Aorta (tissue), 5 donors: ENCODE measurements at regions not wholly inside any gene's neighbourhood (a gene's known extent, or its start where the extent isn't known, plus 50 kb on each side); places are given as distances from the start of the nearest gene placed in this dataset.

Source experiments
- ATAC-seq: fragments of 200-7000 bp; cut with Tn5 transposase; one replicate; pipeline ENCODE4 v1.9.1; 2022; ENCODE audit warnings: moderate library complexity; ENCODE audit not compliant: low FRiP score
- DNase-seq, 2 donors: peaks; one replicate each; pipeline ENCODE4 v3.0.0-alpha.2; 2020
- H3K27ac ChIP-seq, 2 donors: one replicate each; pipeline ENCODE4 v1.5.1; 2013; ENCODE audit warnings: low read length in 2 of 2, mild to moderate bottlenecking in 2 of 2, moderate library complexity in 2 of 2, control low read depth in 1 of 2, inconsistent platforms in 1 of 2, low read depth in 1 of 2
- H3K27me3 ChIP-seq, 2 donors: one replicate each; pipeline ENCODE4 v1.6.1; 2013; ENCODE audit warnings: control low read depth in 1 of 2, low read length in 1 of 2, mild to moderate bottlenecking in 1 of 2, moderate library complexity in 1 of 2; ENCODE audit not compliant: insufficient read depth in 2 of 2, control insufficient read depth in 1 of 2
- H3K36me3 ChIP-seq, 2 donors: one replicate each; pipeline ENCODE4 v1.6.1; 2013; ENCODE audit warnings: control low read depth in 1 of 2, low read length in 1 of 2, mild to moderate bottlenecking in 1 of 2; ENCODE audit not compliant: insufficient read depth in 2 of 2, control insufficient read depth in 1 of 2
- H3K4me1 ChIP-seq, 2 donors: one replicate each; pipeline ENCODE4 v1.6.1; 2013; ENCODE audit warnings: low read length in 2 of 2, control low read depth in 1 of 2, mild to moderate bottlenecking in 1 of 2, moderate library complexity in 1 of 2; ENCODE audit not compliant: insufficient read depth in 2 of 2, control insufficient read depth in 1 of 2
- H3K4me3 ChIP-seq, 2 donors: one replicate each; pipeline ENCODE4 v1.5.1; 2013; ENCODE audit warnings: low read length in 2 of 2, control low read depth in 1 of 2, mild to moderate bottlenecking in 1 of 2
- H3K9me3 ChIP-seq: one replicate; pipeline ENCODE4 v1.6.1; 2013; ENCODE audit warnings: mild to moderate bottlenecking, low read length; ENCODE audit not compliant: control insufficient read depth
- WGBS, 2 donors: extraction: QIAGEN DNeasy Blood & Tissue Kit; methylation state at CpG; one replicate each; pipeline ENCODE4 v1.1.7; 2013; 5-methylcytosine and 5-hydroxymethylcytosine counted together
- intact Hi-C, 2 donors: fragments of 100-400 bp; cut with DNase I; formaldehyde crosslinking; loops; one replicate each; pipeline versions ENCODE4 v1.14.2 to v1.15.0; 2022
- donor health status: healthy with polysubstance abuse.
- donor health status: Bipolar disorder and iron deficiency.
- donor health status: DM: no; HTN: no; CAD: no.
- donor health status: DM: no; HTN: no; CAD: no.
- donor health status: DM: yes; HTN: yes; CAD: no.

- Histone ChIP-seq H3K4me1 (peaks cover 4 to 8% of the 10 kb centered on the region in 2 donors), H3K4me3 (no peak overlapping the region), H3K9me3 (no peaks in the 10 kb centered on the region), H3K36me3 (no peaks in the 10 kb centered on the region), H3K27me3 (no peaks in the 10 kb centered on the region), H3K27ac (peak overlapping the region; percentile 64 to 93)
- DNase-seq (no peak), ATAC-seq (no peak)
- intact Hi-C loops, result loop anchor here in 1 of 2 donors (5.0 kb wide), 1 partner anchor 65 kb away; no protein-coding TSS in a partner anchor
- WGBS, 2 donors, result 87 to 97% methylated on average over 5 of the region's 5 CpGs
Observed at GRCh38 chr10:29881811-29882210, 177.6 kb downstream of the JCAD start.

- H3K36me3 ChIP-seq, result no peaks in the 10 kb centered on the region
- H3K4me1 ChIP-seq, result peaks cover 4 to 8% of the 10 kb centered on the region in 2 donors
- WGBS, 2 donors, result 12 to 31% methylated on average over 9 of the region's 9 CpGs
- H3K9me3 ChIP-seq, result no peaks in the 10 kb centered on the region
- intact Hi-C loops, result loop anchor here in 1 of 2 donors (5.0 kb wide), 1 partner anchor 66 kb away; no protein-coding TSS in a partner anchor
- DNase-seq, result no peak
- H3K4me3 ChIP-seq, result no peak overlapping the region
- ATAC-seq, result peak; percentile 63
- H3K27ac ChIP-seq, result peak overlapping the region; percentile 64 to 99
- H3K27me3 ChIP-seq, result no peaks in the 10 kb centered on the region
Observed at GRCh38 chr10:29881336-29881771, 178.0 kb downstream of the JCAD start.

GRCh38 chr10:29880856-29881255 lies 178.5 kb downstream of the JCAD start:
- no peak for ATAC-seq
- DNase-seq, result no peak
- Histone ChIP-seq H3K4me1 (peaks cover 4 to 10% of the 10 kb centered on the region in 2 donors), H3K9me3 (no peaks in the 10 kb centered on the region), H3K27ac (peak overlapping the region in 1 of 2 donors; percentile 98), H3K27me3 (no peaks in the 10 kb centered on the region), H3K4me3 (no peak overlapping the region), H3K36me3 (no peaks in the 10 kb centered on the region)
- intact Hi-C loops, result loop anchor here in 1 of 2 donors (5.0 kb wide), 1 partner anchor 66 kb away; no protein-coding TSS in a partner anchor
- 21% methylated on average over 5 of the region's 5 CpGs for WGBS, 2 donors

DNA sequence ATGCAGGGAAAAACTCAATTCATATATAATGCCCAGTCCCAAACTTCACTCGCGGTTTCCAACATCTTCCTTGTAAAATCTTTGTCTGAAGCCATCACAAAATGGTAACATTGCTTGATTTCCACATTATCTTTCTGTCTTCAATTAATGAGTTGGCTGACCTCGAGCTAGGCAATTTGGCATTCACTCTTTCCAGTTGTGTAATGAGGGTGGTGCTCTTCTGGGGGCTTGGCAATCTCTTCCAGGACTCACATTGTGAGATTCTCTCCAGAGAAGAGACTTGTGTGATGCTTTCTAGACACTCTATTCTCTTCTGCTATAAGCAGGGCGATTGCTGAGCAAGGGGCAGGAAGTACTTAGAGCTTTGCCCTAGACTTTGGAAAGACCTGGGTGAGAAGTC lies 179.5 kb downstream of the JCAD start:
- no peak for DNase-seq
- 69 to 95% methylated on average over 4 of the region's 4 CpGs for WGBS, 2 donors
- peaks cover 4 to 10% of the 10 kb centered on the region in 2 donors for H3K4me1 ChIP-seq
- peak overlapping the region; percentile 96 to 98 for H3K27ac ChIP-seq
- H3K36me3 ChIP-seq, result no peaks in the 10 kb centered on the region
- H3K27me3 ChIP-seq, result no peaks in the 10 kb centered on the region
- H3K4me3 ChIP-seq, result no peak overlapping the region
- intact Hi-C loops, result loop anchor here (5.0 to 10.0 kb wide), 3 partner anchors 67 to 365 kb away; no protein-coding TSS in a partner anchor
- no peak for ATAC-seq
- H3K9me3 ChIP-seq, result no peaks in the 10 kb centered on the region

DNA sequence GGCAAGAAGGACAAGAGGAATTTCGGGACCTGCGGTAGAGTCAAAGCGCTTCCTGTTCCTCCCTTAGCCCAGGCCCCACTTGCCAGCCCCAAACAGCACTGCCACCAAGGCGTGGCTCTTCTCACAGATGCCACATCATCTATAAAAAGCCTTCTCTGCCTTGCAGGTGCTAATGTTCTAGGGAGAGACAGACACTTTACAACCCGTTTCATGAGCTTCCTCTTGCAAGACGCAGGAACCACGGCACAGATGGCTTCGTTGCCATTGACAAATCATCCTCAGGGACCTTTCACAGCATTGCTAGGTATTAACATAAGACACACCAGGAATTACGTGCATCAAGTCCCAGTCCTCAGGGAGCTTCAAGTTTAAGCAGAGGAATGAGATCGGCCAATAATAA lies 180.9 kb downstream of the JCAD start:
- intact Hi-C loops, result loop anchor here in 1 of 2 donors (5.0 to 10.0 kb wide), 2 partner anchors 66 to 364 kb away; no protein-coding TSS in a partner anchor
- Histone ChIP-seq H3K4me3 (no peak overlapping the region), H3K4me1 (peaks cover 4 to 10% of the 10 kb centered on the region in 2 donors), H3K27me3 (no peaks in the 10 kb centered on the region), H3K36me3 (no peaks in the 10 kb centered on the region), H3K9me3 (no peaks in the 10 kb centered on the region), H3K27ac (peak overlapping the region; percentile 98 to 99)
- no peak for ATAC-seq
- no peak for DNase-seq
- WGBS, 2 donors, result 28 to 29% methylated on average over 10 of the region's 10 CpGs

GRCh38 chr10:29877793-29878491 lies 181.4 kb downstream of the JCAD start:
- Histone ChIP-seq H3K36me3 (no peaks in the 10 kb centered on the region), H3K4me1 (peaks cover 4 to 10% of the 10 kb centered on the region in 2 donors), H3K4me3 (no peak overlapping the region), H3K9me3 (no peaks in the 10 kb centered on the region), H3K27me3 (no peaks in the 10 kb centered on the region), H3K27ac (peak overlapping the region; percentile 98 to 99)
- intact Hi-C loops, result loop anchor here in 1 of 2 donors (5.0 to 10.0 kb wide), 2 partner anchors 66 to 363 kb away; no protein-coding TSS in a partner anchor
- ATAC-seq (peak; percentile 72), DNase-seq (peak; percentile 86 to 89)
- WGBS, 2 donors, result 3 to 5% methylated on average over 12 of the region's 12 CpGs

GRCh38 chr10:29876008-29876555 lies 183.3 kb downstream of the JCAD start:
- DNase-seq (no peak), ATAC-seq (no peak)
- peaks cover 4 to 8% of the 10 kb centered on the region in 2 donors for H3K4me1 ChIP-seq
- no peaks in the 10 kb centered on the region for H3K36me3 ChIP-seq
- H3K27me3 ChIP-seq, result no peaks in the 10 kb centered on the region
- H3K4me3 ChIP-seq, result no peak overlapping the region
- H3K27ac ChIP-seq, result peak overlapping the region; percentile 79 to 97
- no peaks in the 10 kb centered on the region for H3K9me3 ChIP-seq
- WGBS, 2 donors, result 19 to 21% methylated on average over 10 of the region's 10 CpGs
- intact Hi-C loops, result loop anchor here in 1 of 2 donors (5.0 to 10.0 kb wide), 2 partner anchors 64 to 361 kb away; no protein-coding TSS in a partner anchor

DNA sequence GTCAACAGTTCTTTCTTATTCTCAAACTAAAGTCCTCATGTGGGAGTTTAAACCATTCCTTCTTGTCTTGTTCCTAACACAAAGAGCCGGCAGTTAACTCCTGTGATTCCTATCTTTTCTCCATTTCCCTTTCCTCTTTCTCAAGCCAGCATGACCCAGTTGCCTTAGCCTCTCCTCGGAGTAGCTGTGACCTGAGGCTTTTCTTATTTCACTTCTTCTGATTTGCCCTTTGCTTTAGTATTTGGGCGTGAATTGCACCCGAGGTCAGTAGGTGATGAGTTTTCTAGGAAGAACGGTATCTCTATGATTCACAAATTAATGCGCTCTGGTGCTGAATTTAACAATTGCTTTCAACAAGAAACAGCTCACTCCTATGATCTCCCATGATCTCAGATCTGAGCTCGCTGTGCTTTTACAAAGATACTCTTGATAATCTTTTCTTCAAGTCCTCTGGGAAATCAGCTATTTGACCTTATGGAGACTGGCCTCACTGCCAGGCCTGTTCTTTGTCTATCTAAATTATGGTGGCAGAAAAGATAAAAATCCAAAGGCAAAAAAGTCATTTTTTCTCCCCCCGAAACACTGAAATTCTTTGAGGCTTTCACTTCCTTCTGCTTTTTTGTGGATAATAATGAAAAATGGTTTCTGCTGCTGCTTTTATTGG lies 184.6 kb downstream of the JCAD start:
- no peak for ATAC-seq
- no peaks in the 10 kb centered on the region for H3K9me3 ChIP-seq

More for the DNA sequence above, 184.6 kb downstream of the JCAD start:
- Histone ChIP-seq H3K36me3 (no peaks in the 10 kb centered on the region), H3K27ac (peak overlapping the region; percentile 79 to 83), H3K27me3 (no peaks in the 10 kb centered on the region), H3K4me1 (peaks cover 4 to 8% of the 10 kb centered on the region in 2 donors), H3K4me3 (no peak overlapping the region)
- intact Hi-C loops, result loop anchor here in 1 of 2 donors (5.0 to 10.0 kb wide), 2 partner anchors 62 to 360 kb away; no protein-coding TSS in a partner anchor
- DNase-seq, result no peak
- 8 to 11% methylated on average over 8 of the region's 8 CpGs for WGBS, 2 donors
